Left ventricle myocardium inferior (tissue), 1 donor: ENCODE measurements at regions not wholly inside any gene's neighbourhood (a gene's known extent, or its start where the extent isn't known, plus 50 kb on each side); places are given as distances from the start of the nearest gene placed in this dataset.

ENCODE experiments used
- DNase-seq: peaks from one replicate; pipeline ENCODE4 v3.0.0-alpha.2; 2020
- H3K27ac ChIP-seq: fragments of 200-600 bp; replicated peaks from 2 replicates; pipeline ENCODE4 v1.8.0; 2021
- H3K27me3 ChIP-seq: fragments of 200-600 bp; 2 replicates; pipeline ENCODE4 v1.8.0; 2021; ENCODE audit warnings: low read depth
- H3K36me3 ChIP-seq: fragments of 200-600 bp; 2 replicates; pipeline ENCODE4 v1.8.0; 2021
- H3K4me1 ChIP-seq: fragments of 200-600 bp; 2 replicates; pipeline ENCODE4 v1.8.0; 2021
- H3K4me3 ChIP-seq: fragments of 200-600 bp; 2 replicates; pipeline ENCODE4 v1.8.0; 2021; ENCODE audit warnings: mild to moderate bottlenecking, moderate library complexity
- H3K9me3 ChIP-seq: fragments of 200-600 bp; replicated peaks from 2 replicates; pipeline ENCODE4 v1.8.0; 2021
- intact Hi-C: fragments of 100-400 bp; cut with micrococcal nuclease; formaldehyde crosslinking; loops from one replicate; pipeline ENCODE4 v1.11.0; 2022
- TF ChIP-seq, protein P1 (sequence below): fragments of 200-600 bp; IDR thresholded peaks from 2 replicates; pipeline ENCODE4 v1.8.0; 2021; ENCODE audit warnings: antibody characterized with exemption, mild to moderate bottlenecking, borderline replicate concordance
- donor health status: DM: no; HTN: yes; CAD: no; lungs with severe emphysema.

DNA sequence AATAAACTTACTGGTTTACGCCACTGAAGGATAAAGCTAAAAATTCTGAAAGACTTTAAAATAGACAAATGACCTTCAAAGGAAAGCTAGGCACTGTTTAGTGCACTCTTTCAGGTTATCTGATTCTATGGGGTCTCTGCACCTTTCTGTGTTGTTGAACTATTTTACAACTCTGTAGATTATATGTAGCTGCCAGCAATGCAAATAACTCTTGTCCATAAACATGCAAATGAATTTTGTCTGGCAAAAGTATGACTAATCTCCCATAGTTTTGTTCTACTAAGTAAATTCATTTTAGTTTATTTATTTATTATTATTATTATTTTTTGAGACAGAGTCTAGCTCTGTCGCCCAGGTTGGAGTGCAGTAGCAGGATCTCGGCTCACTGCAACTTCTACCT is 266.3 kb upstream of the CCDC196 start:
- peaks cover 25% of the 10 kb centered on the region for H3K9me3 ChIP-seq
- TF ChIP-seq, protein P1, sequence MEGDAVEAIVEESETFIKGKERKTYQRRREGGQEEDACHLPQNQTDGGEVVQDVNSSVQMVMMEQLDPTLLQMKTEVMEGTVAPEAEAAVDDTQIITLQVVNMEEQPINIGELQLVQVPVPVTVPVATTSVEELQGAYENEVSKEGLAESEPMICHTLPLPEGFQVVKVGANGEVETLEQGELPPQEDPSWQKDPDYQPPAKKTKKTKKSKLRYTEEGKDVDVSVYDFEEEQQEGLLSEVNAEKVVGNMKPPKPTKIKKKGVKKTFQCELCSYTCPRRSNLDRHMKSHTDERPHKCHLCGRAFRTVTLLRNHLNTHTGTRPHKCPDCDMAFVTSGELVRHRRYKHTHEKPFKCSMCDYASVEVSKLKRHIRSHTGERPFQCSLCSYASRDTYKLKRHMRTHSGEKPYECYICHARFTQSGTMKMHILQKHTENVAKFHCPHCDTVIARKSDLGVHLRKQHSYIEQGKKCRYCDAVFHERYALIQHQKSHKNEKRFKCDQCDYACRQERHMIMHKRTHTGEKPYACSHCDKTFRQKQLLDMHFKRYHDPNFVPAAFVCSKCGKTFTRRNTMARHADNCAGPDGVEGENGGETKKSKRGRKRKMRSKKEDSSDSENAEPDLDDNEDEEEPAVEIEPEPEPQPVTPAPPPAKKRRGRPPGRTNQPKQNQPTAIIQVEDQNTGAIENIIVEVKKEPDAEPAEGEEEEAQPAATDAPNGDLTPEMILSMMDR = no peak
- no peak overlapping the region for H3K27ac ChIP-seq
- DNase-seq = no peak
- H3K4me1 ChIP-seq = no peaks in the 10 kb centered on the region
- intact Hi-C loops = no loop called here
- no peak overlapping the region for H3K4me3 ChIP-seq
- no peaks in the 10 kb centered on the region for H3K36me3 ChIP-seq
- no peaks in the 10 kb centered on the region for H3K27me3 ChIP-seq

DNA sequence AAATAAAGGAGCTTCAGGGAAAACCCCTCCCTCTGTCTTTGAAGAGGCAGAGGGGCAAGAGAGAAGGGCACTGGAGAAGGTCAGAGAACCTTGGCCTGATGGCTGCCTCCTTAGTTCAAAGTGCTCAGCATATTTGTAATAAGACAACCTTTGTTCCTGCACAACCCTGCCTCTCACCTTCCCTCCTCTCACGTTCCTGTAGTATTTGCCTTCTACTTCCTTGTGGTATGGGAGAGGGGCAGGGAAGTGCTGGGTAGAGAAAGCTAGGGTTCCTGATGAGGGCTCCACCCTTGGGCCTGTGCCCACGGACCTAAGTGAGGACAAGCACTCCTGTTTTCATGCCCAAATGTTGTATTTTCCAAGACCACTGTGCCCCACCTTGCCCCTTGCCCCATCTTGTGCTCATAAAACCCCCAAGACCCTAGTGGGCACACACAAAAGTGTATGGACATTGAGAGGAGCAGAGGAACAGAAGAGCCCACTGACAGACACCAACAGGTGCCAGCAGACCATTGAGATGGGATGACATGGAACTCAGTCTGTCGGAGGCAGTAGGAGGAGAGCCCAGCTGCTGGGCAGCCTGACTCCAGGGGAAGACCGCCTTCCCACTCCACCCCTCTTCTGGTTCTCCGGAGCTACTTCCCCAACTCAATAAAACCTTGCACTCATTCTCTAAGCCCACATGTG is 261.5 kb upstream of the CCDC196 start:
- H3K27ac ChIP-seq = no peak overlapping the region
- no peaks in the 10 kb centered on the region for H3K27me3 ChIP-seq
- TF ChIP-seq, protein P1 = no peak
- H3K9me3 ChIP-seq = peaks cover 17% of the 10 kb centered on the region
- no peak overlapping the region for H3K4me3 ChIP-seq
- no peaks in the 10 kb centered on the region for H3K36me3 ChIP-seq
- no peak for DNase-seq
- no peaks in the 10 kb centered on the region for H3K4me1 ChIP-seq
- intact Hi-C loops = no loop called here

DNA sequence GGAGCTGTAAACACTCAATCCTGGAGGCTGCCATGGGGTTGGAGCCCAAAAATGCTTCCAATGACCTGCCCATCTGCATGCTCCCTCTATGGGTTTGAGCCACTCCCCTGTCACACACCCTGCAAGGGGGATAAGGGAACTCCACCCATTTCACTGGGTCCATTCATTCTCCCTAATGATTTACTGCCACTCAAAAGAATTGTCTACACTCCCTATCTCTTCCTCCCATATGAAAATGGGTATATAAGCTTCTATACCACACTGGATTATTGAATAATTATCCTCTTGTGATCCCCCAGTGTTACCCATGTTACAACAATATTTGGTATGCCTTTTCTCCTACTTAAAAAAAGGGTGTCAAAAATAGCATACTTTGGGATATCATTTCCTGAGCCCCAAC is 260.8 kb upstream of the CCDC196 start:
- Histone ChIP-seq H3K27me3 (no peaks in the 10 kb centered on the region), H3K9me3 (peaks cover 17% of the 10 kb centered on the region), H3K4me3 (no peak overlapping the region), H3K36me3 (no peaks in the 10 kb centered on the region), H3K27ac (no peak overlapping the region), H3K4me1 (no peaks in the 10 kb centered on the region)
- no peak for DNase-seq
- TF ChIP-seq, protein P1 = no peak
- intact Hi-C loops = no loop called here

DNA sequence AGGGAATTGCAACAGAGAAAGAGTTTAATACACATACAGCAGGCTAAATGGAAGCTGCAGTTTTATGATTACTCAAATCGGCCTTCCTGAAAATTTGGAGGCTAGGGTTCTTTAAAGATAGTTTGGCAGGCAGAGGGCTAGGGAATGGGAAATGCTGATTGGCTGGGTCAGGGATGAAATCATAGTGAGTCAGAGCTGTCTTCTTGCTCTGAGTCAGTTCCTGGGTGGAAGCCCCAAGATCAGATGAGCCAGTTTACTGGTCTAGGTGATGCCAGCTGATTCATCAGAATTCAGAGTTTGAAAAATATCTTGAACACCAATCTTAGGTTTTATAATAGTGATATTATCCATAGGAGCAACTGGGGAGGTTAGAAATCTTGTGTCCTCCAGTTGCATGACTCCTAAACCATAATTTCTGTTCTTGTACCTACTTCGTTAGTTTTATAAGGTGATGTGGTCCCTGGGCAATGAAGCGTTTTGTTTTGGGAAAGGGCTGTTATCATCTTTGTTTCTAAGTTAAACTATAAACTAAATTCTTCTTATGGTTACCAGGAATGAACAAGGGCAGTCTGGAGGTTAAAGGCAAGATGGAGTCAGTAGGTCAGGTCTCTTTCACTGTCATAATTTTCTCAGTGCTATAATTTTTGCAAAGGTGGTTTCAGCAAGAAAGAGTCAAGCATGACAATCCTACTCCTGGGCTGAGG is 257.8 kb upstream of the CCDC196 start:
- intact Hi-C loops = no loop called here
- DNase-seq = no peak
- Histone ChIP-seq H3K4me1 (no peaks in the 10 kb centered on the region), H3K4me3 (no peak overlapping the region), H3K27ac (no peak overlapping the region), H3K27me3 (peaks cover 7% of the 10 kb centered on the region), H3K36me3 (no peaks in the 10 kb centered on the region), H3K9me3 (peaks cover 17% of the 10 kb centered on the region)
- TF ChIP-seq, protein P1 = no peak

DNA sequence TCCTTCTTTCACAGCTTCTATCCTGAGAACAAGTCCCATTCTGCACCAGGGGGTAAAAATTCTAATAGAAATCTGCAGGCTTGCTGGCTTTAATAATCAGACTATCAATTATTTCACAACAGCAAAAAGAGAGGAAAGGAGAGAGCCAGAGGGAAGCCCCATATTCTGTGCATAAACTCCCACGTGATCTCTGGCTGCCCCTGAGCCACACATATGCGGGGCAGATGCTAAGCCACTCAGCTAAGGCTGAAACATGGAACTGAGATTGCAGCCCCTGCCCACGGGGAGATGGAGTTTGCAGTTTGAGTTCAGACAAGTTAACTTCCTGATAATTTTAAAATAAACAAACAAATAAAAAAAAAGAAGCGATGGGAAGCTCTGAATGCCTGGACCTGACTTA is 254.4 kb upstream of the CCDC196 start:
- no peak overlapping the region for H3K27ac ChIP-seq
- TF ChIP-seq, protein P1 = no peak
- H3K36me3 ChIP-seq = no peaks in the 10 kb centered on the region
- H3K27me3 ChIP-seq = peaks cover 36% of the 10 kb centered on the region
- no peak for DNase-seq
- no peaks in the 10 kb centered on the region for H3K4me1 ChIP-seq
- peaks cover 17% of the 10 kb centered on the region for H3K9me3 ChIP-seq
- intact Hi-C loops = no loop called here
- H3K4me3 ChIP-seq = no peak overlapping the region
